Effector memory CD8-positive, alpha-beta T cell (primary cell): ENCODE measurements at regions not wholly inside any gene's neighbourhood (a gene's known extent, or its start where the extent isn't known, plus 50 kb on each side); places are given as distances from the start of the nearest gene placed in this dataset.

Source experiments
- ATAC-seq: fragments of 150-1000 bp; cut with Tn5 transposase; replicated peaks from 2 replicates; pipeline ENCODE4 v1.10.0; 2021; ENCODE audit warnings: mild to moderate bottlenecking, moderate library complexity
- DNase-seq, 3 experiments: peaks; one replicate each; pipeline ENCODE4 v3.0.0; 2021
- H3K27ac Mint-ChIP-seq, 2 donors: one replicate each; pipeline ENCODE4 v1.8.0; 2022; ENCODE audit warnings: mild to moderate bottlenecking in 2 of 2, mixed read lengths in 2 of 2, moderate library complexity in 2 of 2
- H3K27me3 Mint-ChIP-seq, 2 donors: one replicate each; pipeline ENCODE4 v1.8.0; 2022; ENCODE audit warnings: mixed read lengths in 2 of 2
- H3K36me3 Mint-ChIP-seq: one replicate; pipeline ENCODE4 v1.8.0; 2022; ENCODE audit warnings: mild to moderate bottlenecking, moderate library complexity, mixed read lengths; ENCODE audit not compliant: insufficient read depth
- H3K4me1 Mint-ChIP-seq, 2 donors: one replicate each; pipeline ENCODE4 v1.8.0; 2022; ENCODE audit warnings: low read depth in 2 of 2, mixed read lengths in 2 of 2
- H3K4me3 Mint-ChIP-seq, 2 donors: one replicate each; pipeline ENCODE4 v1.8.0; 2022; ENCODE audit warnings: mild to moderate bottlenecking in 2 of 2, mixed read lengths in 2 of 2, moderate library complexity in 2 of 2
- H3K9me3 Mint-ChIP-seq, 2 donors: one replicate each; pipeline ENCODE4 v1.8.0; 2022; ENCODE audit warnings: mixed read lengths in 2 of 2

GRCh38 chr16:79769270-79769927 lies 168.9 kb upstream of the MAF start:
- ATAC-seq (no peak), DNase-seq (no peak)
- H3K4me1 Mint-ChIP-seq, result peaks cover 14% of the 10 kb centered on the region in 2 donors
- H3K27me3 Mint-ChIP-seq, result peaks cover 5 to 41% of the 10 kb centered on the region in 2 donors
- peak overlapping the region; percentile 86 to 95 for H3K27ac Mint-ChIP-seq
- H3K4me3 Mint-ChIP-seq, result peak overlapping the region; percentile 84 to 89
- peaks cover 10% of the 10 kb centered on the region for H3K36me3 Mint-ChIP-seq
- H3K9me3 Mint-ChIP-seq, result no peaks in the 10 kb centered on the region

- Mint-ChIP-seq H3K36me3 (peaks cover 10% of the 10 kb centered on the region), H3K27ac (no peak overlapping the region), H3K4me1 (peaks cover 14% of the 10 kb centered on the region in 2 donors), H3K27me3 (peaks cover 6 to 41% of the 10 kb centered on the region in 2 donors), H3K9me3 (no peaks in the 10 kb centered on the region), H3K4me3 (no peak overlapping the region)
- ATAC-seq (no peak), DNase-seq (no peak)
Observed at GRCh38 chr16:79768276-79768970, 167.9 kb upstream of the MAF start.

GRCh38 chr16:79767421-79768275 lies 167.1 kb upstream of the MAF start:
- H3K27me3 Mint-ChIP-seq, result peaks cover 6 to 43% of the 10 kb centered on the region in 2 donors
- H3K36me3 Mint-ChIP-seq, result peaks cover 10% of the 10 kb centered on the region
- ATAC-seq (no peak), DNase-seq (no peak)
- peaks cover 14% of the 10 kb centered on the region in 2 donors for H3K4me1 Mint-ChIP-seq
- no peaks in the 10 kb centered on the region for H3K9me3 Mint-ChIP-seq
- no peak overlapping the region for H3K27ac Mint-ChIP-seq
- H3K4me3 Mint-ChIP-seq, result no peak overlapping the region

GRCh38 chr16:79765901-79766394 lies 165.4 kb upstream of the MAF start:
- no peaks in the 10 kb centered on the region for H3K9me3 Mint-ChIP-seq
- ATAC-seq (no peak), DNase-seq (no peak)
- peaks cover 10% of the 10 kb centered on the region for H3K36me3 Mint-ChIP-seq
- peaks cover 6 to 35% of the 10 kb centered on the region in 2 donors for H3K27me3 Mint-ChIP-seq
- no peak overlapping the region for H3K27ac Mint-ChIP-seq
- H3K4me1 Mint-ChIP-seq, result peaks cover 11 to 12% of the 10 kb centered on the region in 2 donors
- no peak overlapping the region for H3K4me3 Mint-ChIP-seq

GRCh38 chr16:79765431-79765830 lies 164.9 kb upstream of the MAF start:
- H3K36me3 Mint-ChIP-seq, result peaks cover 6% of the 10 kb centered on the region
- no peak for DNase-seq
- H3K4me1 Mint-ChIP-seq, result peaks cover 6 to 7% of the 10 kb centered on the region in 2 donors
- no peak overlapping the region for H3K4me3 Mint-ChIP-seq
- ATAC-seq, result no peak
- H3K9me3 Mint-ChIP-seq, result no peaks in the 10 kb centered on the region
- H3K27me3 Mint-ChIP-seq, result peaks cover 6 to 36% of the 10 kb centered on the region in 2 donors
- no peak overlapping the region for H3K27ac Mint-ChIP-seq

GRCh38 chr16:79764415-79765110 lies 164.0 kb upstream of the MAF start:
- H3K36me3 Mint-ChIP-seq, result no peaks in the 10 kb centered on the region
- ATAC-seq (no peak), DNase-seq (no peak)
- H3K27ac Mint-ChIP-seq, result no peak overlapping the region
- no peaks in the 10 kb centered on the region for H3K9me3 Mint-ChIP-seq
- H3K4me3 Mint-ChIP-seq, result no peak overlapping the region
- peaks cover 6 to 45% of the 10 kb centered on the region in 2 donors for H3K27me3 Mint-ChIP-seq
- H3K4me1 Mint-ChIP-seq, result peaks cover 0 to 4% of the 10 kb centered on the region in 2 donors

GRCh38 chr16:79762217-79762616 lies 161.7 kb upstream of the MAF start:
- H3K27ac Mint-ChIP-seq, result no peak overlapping the region
- no peaks in the 10 kb centered on the region for H3K36me3 Mint-ChIP-seq
- no peak overlapping the region for H3K4me3 Mint-ChIP-seq
- DNase-seq (no peak), ATAC-seq (no peak)
- no peaks in the 10 kb centered on the region for H3K4me1 Mint-ChIP-seq
- no peaks in the 10 kb centered on the region for H3K9me3 Mint-ChIP-seq
- H3K27me3 Mint-ChIP-seq, result peaks cover 23 to 69% of the 10 kb centered on the region in 2 donors

- no peak for ATAC-seq
- Mint-ChIP-seq H3K4me1 (no peaks in the 10 kb centered on the region), H3K27me3 (peaks cover 34 to 66% of the 10 kb centered on the region in 2 donors), H3K4me3 (no peak overlapping the region), H3K36me3 (no peaks in the 10 kb centered on the region), H3K9me3 (no peaks in the 10 kb centered on the region), H3K27ac (no peak overlapping the region)
- no peak for DNase-seq
Observed at GRCh38 chr16:79758615-79759346, 158.2 kb upstream of the MAF start.

GRCh38 chr16:79757968-79758367 lies 157.4 kb upstream of the MAF start:
- H3K36me3 Mint-ChIP-seq, result no peaks in the 10 kb centered on the region
- ATAC-seq, result no peak
- no peak overlapping the region for H3K4me3 Mint-ChIP-seq
- H3K4me1 Mint-ChIP-seq, result no peaks in the 10 kb centered on the region
- peaks cover 38 to 73% of the 10 kb centered on the region in 2 donors for H3K27me3 Mint-ChIP-seq
- no peak for DNase-seq
- H3K9me3 Mint-ChIP-seq, result no peaks in the 10 kb centered on the region
- no peak overlapping the region for H3K27ac Mint-ChIP-seq

- peaks cover 46 to 75% of the 10 kb centered on the region in 2 donors for H3K27me3 Mint-ChIP-seq
- DNase-seq, result no peak
- no peak overlapping the region for H3K27ac Mint-ChIP-seq
- H3K4me1 Mint-ChIP-seq, result no peaks in the 10 kb centered on the region
- no peaks in the 10 kb centered on the region for H3K9me3 Mint-ChIP-seq
- H3K4me3 Mint-ChIP-seq, result no peak overlapping the region
- no peak for ATAC-seq
- no peaks in the 10 kb centered on the region for H3K36me3 Mint-ChIP-seq
Observed at GRCh38 chr16:79757163-79757562, 156.6 kb upstream of the MAF start.

GRCh38 chr16:79756571-79756970 lies 156.0 kb upstream of the MAF start:
- ATAC-seq (no peak), DNase-seq (no peak)
- Mint-ChIP-seq H3K9me3 (no peaks in the 10 kb centered on the region), H3K36me3 (no peaks in the 10 kb centered on the region), H3K27ac (no peak overlapping the region), H3K4me3 (no peak overlapping the region), H3K27me3 (peaks cover 52 to 81% of the 10 kb centered on the region in 2 donors), H3K4me1 (no peaks in the 10 kb centered on the region)

GRCh38 chr16:79754501-79754900 lies 154.0 kb upstream of the MAF start:
- Mint-ChIP-seq H3K9me3 (peaks cover 0 to 3% of the 10 kb centered on the region in 2 donors), H3K36me3 (no peaks in the 10 kb centered on the region), H3K4me1 (no peaks in the 10 kb centered on the region), H3K27ac (no peak overlapping the region), H3K4me3 (no peak overlapping the region), H3K27me3 (peaks cover 58 to 70% of the 10 kb centered on the region in 2 donors)
- DNase-seq (no peak), ATAC-seq (no peak)
